ENCODE measurements at regions not wholly inside any gene's neighbourhood (a gene's known extent, or its start where the extent isn't known, plus 50 kb on each side); places are given as distances from the start of the nearest gene placed in this dataset.

DNA sequence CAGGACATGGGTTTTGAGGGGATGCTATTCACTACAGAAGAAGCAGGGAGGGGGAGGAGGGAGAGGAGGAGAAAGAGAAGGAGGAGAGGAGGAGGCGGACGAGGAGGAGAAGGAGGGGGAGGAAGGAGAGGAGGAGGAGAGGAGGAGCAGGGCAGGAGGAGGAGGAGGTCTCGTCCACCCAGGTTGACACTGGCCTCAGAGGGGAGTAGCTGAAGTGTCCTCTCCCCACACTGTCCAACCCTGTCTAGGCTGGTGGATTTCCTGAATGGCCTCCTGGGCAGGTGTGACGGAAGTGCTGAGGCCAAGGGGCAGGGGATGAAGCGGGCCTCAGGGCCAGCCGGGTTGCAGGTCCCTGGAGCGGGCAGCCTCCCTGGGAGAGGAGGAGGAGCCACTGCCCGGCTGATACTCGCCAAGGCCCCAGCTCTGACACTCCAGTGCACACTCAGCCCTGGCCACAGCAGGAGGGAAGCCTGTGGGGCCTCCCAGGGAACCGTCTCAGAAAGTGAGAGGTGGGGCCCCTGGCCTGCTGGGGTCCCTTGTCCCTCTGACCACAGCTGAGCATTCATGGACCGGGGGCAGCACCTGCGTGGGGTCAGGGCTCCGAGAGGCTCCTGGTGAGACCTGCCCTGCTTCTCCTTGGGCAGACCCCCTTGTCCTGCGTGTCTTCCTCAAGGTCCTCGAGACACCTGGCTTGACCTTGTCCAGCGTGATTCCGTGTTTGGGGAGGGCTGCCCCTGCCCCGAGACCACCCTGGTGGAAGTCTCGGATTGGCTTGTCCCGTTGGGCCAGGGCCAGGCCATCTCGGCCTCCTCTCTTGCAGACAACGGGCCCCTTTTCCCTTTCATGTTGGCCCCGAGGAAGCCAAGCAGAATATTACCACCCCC is 200.6 kb upstream of the CIBAR2 start:
- dilution Hi-C loops (cut with MboI; ENCODE audit: extremely low pct_ligation_motif_present, low sequenced_read_pairs): no loop called here
- Histone ChIP-seq H3K9me1 (ENCODE audit: control insufficient read depth, extremely low read depth, insufficient read depth, low read length) (no peaks in the 10 kb centered on the region), H3K9me3 (ENCODE audit: control insufficient read depth, low read depth, low read length) (no peaks in the 10 kb centered on the region), H3K4me2 (ENCODE audit: control insufficient read depth, extremely low read depth, insufficient read depth, low read depth, low read length) (no peak overlapping the region), H3K79me2 (ENCODE audit: control insufficient read depth, insufficient read depth, low read length) (no peaks in the 10 kb centered on the region), H2AFZ (ENCODE audit: control insufficient read depth, low read length) (no peak overlapping the region), H3K4me3 (ENCODE audit: control insufficient read depth in 2 of 3, extremely low read depth in 1 of 3, insufficient read depth in 2 of 3, low read depth in 1 of 3, low read length in 3 of 3) (no peak overlapping the region), H3K27me3 (ENCODE audit: control insufficient read depth, extremely low read depth, insufficient read depth, low read length) (no peaks in the 10 kb centered on the region), H3K9ac (ENCODE audit: control insufficient read depth, extremely low read depth, insufficient read depth, low read length) (no peak overlapping the region), H3K27ac (ENCODE audit: control insufficient read depth, insufficient read depth, low read length) (no peak overlapping the region), H4K20me1 (ENCODE audit: control insufficient read depth, extremely low read depth, insufficient read depth, low read length) (peaks cover 2% of the 10 kb centered on the region), H3K36me3 (ENCODE audit: control insufficient read depth in 2 of 2, extremely low read depth in 1 of 2, insufficient read depth in 2 of 2, low read length in 2 of 2) (no peaks in the 10 kb centered on the region), H3K4me1 (ENCODE audit: control insufficient read depth, extremely low read depth, insufficient read depth, low read length) (peaks cover 5% of the 10 kb centered on the region)
- TF ChIP-seq EZH2 (IDR thresholded peaks at IDR 0.05; ENCODE audit: low read length): no peak
- no peak for DNase-seq (ENCODE audit: low read depth, low spot score)
- FAIRE-seq: no peak

GRCh38 chr16:85313526-85314301 is 201.4 kb upstream of the CIBAR2 start:
- no peaks in the 10 kb centered on the region for H3K36me3 ChIP-seq (ENCODE audit: control insufficient read depth in 2 of 2, extremely low read depth in 1 of 2, insufficient read depth in 2 of 2, low read length in 2 of 2)
- DNase-seq (ENCODE audit: low read depth, low spot score) (no peak), FAIRE-seq (peak; percentile 67)
- peaks cover 2% of the 10 kb centered on the region for H4K20me1 ChIP-seq (ENCODE audit: control insufficient read depth, extremely low read depth, insufficient read depth, low read length)
- no peaks in the 10 kb centered on the region for H3K9me3 ChIP-seq (ENCODE audit: control insufficient read depth, low read depth, low read length)
- dilution Hi-C loops (cut with MboI; ENCODE audit: extremely low pct_ligation_motif_present, low sequenced_read_pairs): no loop called here
- H2AFZ ChIP-seq (ENCODE audit: control insufficient read depth, low read length): no peak overlapping the region
- no peaks in the 10 kb centered on the region for H3K79me2 ChIP-seq (ENCODE audit: control insufficient read depth, insufficient read depth, low read length)
- peak overlapping the region; percentile 25 for H3K4me2 ChIP-seq (ENCODE audit: control insufficient read depth, extremely low read depth, insufficient read depth, low read depth, low read length)
- H3K9me1 ChIP-seq (ENCODE audit: control insufficient read depth, extremely low read depth, insufficient read depth, low read length): no peaks in the 10 kb centered on the region
- no peaks in the 10 kb centered on the region for H3K27me3 ChIP-seq (ENCODE audit: control insufficient read depth, extremely low read depth, insufficient read depth, low read length)
- H3K27ac ChIP-seq (ENCODE audit: control insufficient read depth, insufficient read depth, low read length): no peak overlapping the region
- no peak for TF ChIP-seq EZH2 (IDR thresholded peaks at IDR 0.05; ENCODE audit: low read length)
- TF ChIP-seq, protein P1, sequence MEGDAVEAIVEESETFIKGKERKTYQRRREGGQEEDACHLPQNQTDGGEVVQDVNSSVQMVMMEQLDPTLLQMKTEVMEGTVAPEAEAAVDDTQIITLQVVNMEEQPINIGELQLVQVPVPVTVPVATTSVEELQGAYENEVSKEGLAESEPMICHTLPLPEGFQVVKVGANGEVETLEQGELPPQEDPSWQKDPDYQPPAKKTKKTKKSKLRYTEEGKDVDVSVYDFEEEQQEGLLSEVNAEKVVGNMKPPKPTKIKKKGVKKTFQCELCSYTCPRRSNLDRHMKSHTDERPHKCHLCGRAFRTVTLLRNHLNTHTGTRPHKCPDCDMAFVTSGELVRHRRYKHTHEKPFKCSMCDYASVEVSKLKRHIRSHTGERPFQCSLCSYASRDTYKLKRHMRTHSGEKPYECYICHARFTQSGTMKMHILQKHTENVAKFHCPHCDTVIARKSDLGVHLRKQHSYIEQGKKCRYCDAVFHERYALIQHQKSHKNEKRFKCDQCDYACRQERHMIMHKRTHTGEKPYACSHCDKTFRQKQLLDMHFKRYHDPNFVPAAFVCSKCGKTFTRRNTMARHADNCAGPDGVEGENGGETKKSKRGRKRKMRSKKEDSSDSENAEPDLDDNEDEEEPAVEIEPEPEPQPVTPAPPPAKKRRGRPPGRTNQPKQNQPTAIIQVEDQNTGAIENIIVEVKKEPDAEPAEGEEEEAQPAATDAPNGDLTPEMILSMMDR (optimal IDR thresholded peaks at IDR 0.05 in 1 of 3, IDR thresholded peaks at IDR 0.05 in 1 of 3, conservative IDR thresholded peaks at IDR 0.05 in 1 of 3; ENCODE audit: extremely low read depth in 1 of 3, insufficient read depth in 2 of 3, low read length in 3 of 3): no peak
- no peak overlapping the region for H3K9ac ChIP-seq (ENCODE audit: control insufficient read depth, extremely low read depth, insufficient read depth, low read length)
- peaks cover 5% of the 10 kb centered on the region for H3K4me1 ChIP-seq (ENCODE audit: control insufficient read depth, extremely low read depth, insufficient read depth, low read length)
- no peak overlapping the region for H3K4me3 ChIP-seq (ENCODE audit: control insufficient read depth in 2 of 3, extremely low read depth in 1 of 3, insufficient read depth in 2 of 3, low read depth in 1 of 3, low read length in 3 of 3)
